ENCODE measurements at regions not wholly inside any gene's neighbourhood (a gene's known extent, or its start where the extent isn't known, plus 50 kb on each side); places are given as distances from the start of the nearest gene placed in this dataset.

DNA sequence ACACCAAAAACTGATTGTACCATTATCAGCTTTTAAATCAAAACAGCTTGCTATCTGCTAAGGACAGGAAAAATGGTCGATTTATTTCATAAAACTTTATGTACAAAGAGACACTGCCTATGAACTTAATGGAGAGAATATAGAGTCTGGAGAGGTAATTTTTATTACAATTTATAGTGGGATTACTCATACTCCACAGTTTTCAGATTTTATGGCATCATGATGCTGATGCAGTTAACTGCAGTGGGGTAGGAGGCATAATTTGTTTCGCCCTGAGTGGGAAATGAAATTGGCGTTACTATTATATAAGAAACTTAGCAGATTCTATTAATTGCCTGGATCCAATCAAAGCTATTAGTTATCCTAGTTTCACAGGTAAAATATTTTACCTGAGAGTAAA lies 301.4 kb downstream of the KLF12 start:
- Histone ChIP-seq H4K5ac (ENCODE audit: low read depth, low read length) (no peak overlapping the region), H2AFZ (replicated peaks; ENCODE audit: low read length, poor library complexity) (no peak overlapping the region), H3K9me3 (ENCODE audit: control insufficient read depth, insufficient read depth, low read length) (no peaks in the 10 kb centered on the region), H4K8ac (ENCODE audit: low read depth in 2 of 2, low read length in 2 of 2) (no peak overlapping the region), H2AK5ac (ENCODE audit: low read depth, low read length) (no peak overlapping the region), H3K4me1 (ENCODE audit: control insufficient read depth, insufficient read depth, low read length) (peaks cover 6% of the 10 kb centered on the region), H3K27ac (ENCODE audit: insufficient read depth, low read length) (no peak overlapping the region), H2AK9ac (replicated peaks; ENCODE audit: low read depth, low read length, poor library complexity) (no peak overlapping the region), H3K36me3 (ENCODE audit: control insufficient read depth, insufficient read depth, low read length) (no peaks in the 10 kb centered on the region), H3K4ac (ENCODE audit: low read depth, low read length) (no peak overlapping the region), H2BK20ac (ENCODE audit: low read depth, low read length) (no peak overlapping the region), H3K14ac (replicated peaks; ENCODE audit: low read depth, low read length) (no peak overlapping the region), H4K20me1 (ENCODE audit: insufficient read depth, low read length) (no peaks in the 10 kb centered on the region), H3K23ac (ENCODE audit: low read depth, low read length) (no peak overlapping the region), H3K4me3 (ENCODE audit: insufficient read depth, low read depth, low read length) (no peak overlapping the region), H2BK120ac (ENCODE audit: low read depth, low read length) (no peak overlapping the region), H2BK15ac (ENCODE audit: low read depth, low read length) (no peak overlapping the region), H4K91ac (ENCODE audit: insufficient read depth, low read depth, low read length) (no peak overlapping the region), H3K27me3 (ENCODE audit: control insufficient read depth, insufficient read depth, low read length) (no peaks in the 10 kb centered on the region), H2BK5ac (ENCODE audit: low read depth, low read length, poor library complexity, severe bottlenecking) (no peak overlapping the region), H3K9ac (ENCODE audit: low read depth, low read length) (no peak overlapping the region), H3K79me1 (ENCODE audit: low read depth in 1 of 2, low read length in 2 of 2) (peaks cover 9 to 24% of the 10 kb centered on the region in 2 experiments), H3K56ac (ENCODE audit: extremely low read depth, insufficient read depth, low read length) (no peak overlapping the region), H3K4me2 (ENCODE audit: low read depth, low read length) (no peak overlapping the region), H3K9me1 (ENCODE audit: insufficient read depth, low read length) (peaks cover 5% of the 10 kb centered on the region; the same call in 1 of the 2 replicates), H3K18ac (ENCODE audit: low read depth, low read length) (no peak overlapping the region)
- ATAC-seq (ENCODE audit: low read depth) (no peak), DNase-seq (no peak)
- no TSS peak for BruUV-seq (replicated peaks)
- CTCF ChIA-PET, result no interaction called here
- no CpG with 5 or more reads among the region's 3 CpGs for WGBS, 2 experiments (ENCODE audit: extremely low coverage in 2 of 2, insufficient read length in 1 of 2)
- POLR2A ChIA-PET (ENCODE audit: unreplicated experiment), result interaction anchor here (0.5 kb wide), 1 partner anchor 664 kb away, joined by 4 read pairs; no protein-coding TSS in a partner anchor
- intact Hi-C loops (cut with micrococcal nuclease), result loop anchor here (10.0 kb wide), 1 partner anchor 112 kb away; no protein-coding TSS in a partner anchor
- in situ Hi-C loops (cut with MboI; ENCODE audit: low sequenced_read_pairs), result loop anchor here (25.0 kb wide), 1 partner anchor 454 kb away; no protein-coding TSS in a partner anchor
- dilution Hi-C loops (cut with HindIII; ENCODE audit: low sequenced_read_pairs, unreplicated experiment), result no loop called here
- TF ChIP-seq CEBPB (IDR thresholded peaks at IDR 0.05; ENCODE audit: low read depth, low read length) (no peak), CHD1 (IDR thresholded peaks at IDR 0.05; ENCODE audit: low read depth, low read length) (no peak), POLR2A (IDR thresholded peaks at IDR 0.05; ENCODE audit: low read depth, low read length) (no peak), MAZ (IDR thresholded peaks at IDR 0.05; ENCODE audit: borderline replicate concordance, low read depth, low read length) (no peak), MXI1 (IDR thresholded peaks at IDR 0.05; ENCODE audit: borderline replicate concordance, low read depth, low read length) (no peak), RCOR1 (IDR thresholded peaks at IDR 0.05; ENCODE audit: insufficient replicate concordance, low read length) (no peak), SMC3 (IDR thresholded peaks at IDR 0.05; ENCODE audit: low read depth, low read length) (no peak), RAD21 (IDR thresholded peaks at IDR 0.05; ENCODE audit: low read length) (no peak), NFE2L2 (IDR thresholded peaks at IDR 0.05; ENCODE audit: low read depth, low read length) (no peak), FOS (IDR thresholded peaks at IDR 0.05; ENCODE audit: low read depth, low read length) (no peak), MAFK (IDR thresholded peaks at IDR 0.05; ENCODE audit: low read depth, low read length) (no peak), BHLHE40 (IDR thresholded peaks at IDR 0.05; ENCODE audit: low read depth, low read length) (no peak), RFX5 (IDR thresholded peaks at IDR 0.05; ENCODE audit: low read depth, low read length) (no peak)
- TF ChIP-seq, protein P1, sequence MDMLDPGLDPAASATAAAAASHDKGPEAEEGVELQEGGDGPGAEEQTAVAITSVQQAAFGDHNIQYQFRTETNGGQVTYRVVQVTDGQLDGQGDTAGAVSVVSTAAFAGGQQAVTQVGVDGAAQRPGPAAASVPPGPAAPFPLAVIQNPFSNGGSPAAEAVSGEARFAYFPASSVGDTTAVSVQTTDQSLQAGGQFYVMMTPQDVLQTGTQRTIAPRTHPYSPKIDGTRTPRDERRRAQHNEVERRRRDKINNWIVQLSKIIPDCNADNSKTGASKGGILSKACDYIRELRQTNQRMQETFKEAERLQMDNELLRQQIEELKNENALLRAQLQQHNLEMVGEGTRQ (IDR thresholded peaks at IDR 0.05; ENCODE audit: low read depth, low read length), result no peak
- TF ChIP-seq, protein P2, sequence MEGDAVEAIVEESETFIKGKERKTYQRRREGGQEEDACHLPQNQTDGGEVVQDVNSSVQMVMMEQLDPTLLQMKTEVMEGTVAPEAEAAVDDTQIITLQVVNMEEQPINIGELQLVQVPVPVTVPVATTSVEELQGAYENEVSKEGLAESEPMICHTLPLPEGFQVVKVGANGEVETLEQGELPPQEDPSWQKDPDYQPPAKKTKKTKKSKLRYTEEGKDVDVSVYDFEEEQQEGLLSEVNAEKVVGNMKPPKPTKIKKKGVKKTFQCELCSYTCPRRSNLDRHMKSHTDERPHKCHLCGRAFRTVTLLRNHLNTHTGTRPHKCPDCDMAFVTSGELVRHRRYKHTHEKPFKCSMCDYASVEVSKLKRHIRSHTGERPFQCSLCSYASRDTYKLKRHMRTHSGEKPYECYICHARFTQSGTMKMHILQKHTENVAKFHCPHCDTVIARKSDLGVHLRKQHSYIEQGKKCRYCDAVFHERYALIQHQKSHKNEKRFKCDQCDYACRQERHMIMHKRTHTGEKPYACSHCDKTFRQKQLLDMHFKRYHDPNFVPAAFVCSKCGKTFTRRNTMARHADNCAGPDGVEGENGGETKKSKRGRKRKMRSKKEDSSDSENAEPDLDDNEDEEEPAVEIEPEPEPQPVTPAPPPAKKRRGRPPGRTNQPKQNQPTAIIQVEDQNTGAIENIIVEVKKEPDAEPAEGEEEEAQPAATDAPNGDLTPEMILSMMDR (conservative IDR thresholded peaks at IDR 0.05; ENCODE audit: low read depth, low read length), result no peak
- TF ChIP-seq, protein P3, sequence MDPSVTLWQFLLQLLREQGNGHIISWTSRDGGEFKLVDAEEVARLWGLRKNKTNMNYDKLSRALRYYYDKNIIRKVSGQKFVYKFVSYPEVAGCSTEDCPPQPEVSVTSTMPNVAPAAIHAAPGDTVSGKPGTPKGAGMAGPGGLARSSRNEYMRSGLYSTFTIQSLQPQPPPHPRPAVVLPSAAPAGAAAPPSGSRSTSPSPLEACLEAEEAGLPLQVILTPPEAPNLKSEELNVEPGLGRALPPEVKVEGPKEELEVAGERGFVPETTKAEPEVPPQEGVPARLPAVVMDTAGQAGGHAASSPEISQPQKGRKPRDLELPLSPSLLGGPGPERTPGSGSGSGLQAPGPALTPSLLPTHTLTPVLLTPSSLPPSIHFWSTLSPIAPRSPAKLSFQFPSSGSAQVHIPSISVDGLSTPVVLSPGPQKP (IDR thresholded peaks at IDR 0.05; ENCODE audit: borderline replicate concordance, low read depth, low read length), result no peak
